T-cell (primary cell): ENCODE measurements at regions not wholly inside any gene's neighbourhood (a gene's known extent, or its start where the extent isn't known, plus 50 kb on each side); places are given as distances from the start of the nearest gene placed in this dataset.

Experiments
- ATAC-seq, 4 experiments: fragments of 200-7000 bp in 3 of 4; fragments of 150-1000 bp in 1 of 4; cut with Tn5 transposase; replicated peaks in 1 of 4; 1 replicate in 3 of 4; 2 replicates in 1 of 4; pipeline ENCODE4 v1.10.0; 2021; ENCODE audit warnings: moderate library complexity in 3 of 4, mild to moderate bottlenecking in 2 of 4, moderate number of reproducible peaks in 1 of 4
- CTCF ChIA-PET, 2 donors: fragments of 300-600 bp; sonication (Branson Sonifier 250); formaldehyde crosslinking; loops; one replicate each; lab custom pipeline; 2022; ENCODE audit warnings: antibody characterized with exemption in 2 of 2; lab: Charles Lee
- POLR2A ChIA-PET, 2 donors: fragments of 300-600 bp; sonication (Branson Sonifier 250); formaldehyde crosslinking; loops; one replicate each; lab custom pipeline; 2022; ENCODE audit warnings: antibody characterized with exemption in 2 of 2; lab: Charles Lee
- DNase-seq, 35 experiments: peaks; one replicate each; pipeline versions ENCODE4 v3.0.0 to v3.0.0-alpha.2; 2013 to 2023
- H3K27ac ChIP-seq: one replicate; pipeline ENCODE4 v1.5.1; 2013; ENCODE audit warnings: low read length
- H3K27me3 ChIP-seq, 2 experiments: replicated peaks in 1 of 2; 1 replicate in 1 of 2; 2 replicates in 1 of 2; pipeline versions ENCODE4 v1.6.1 to v1.7.0; 2013; ENCODE audit warnings: low read length in 1 of 2, mixed read lengths in 1 of 2; ENCODE audit not compliant: control insufficient read depth in 2 of 2, insufficient read depth in 2 of 2; ENCODE audit errors: extremely low read depth in 1 of 2
- H3K36me3 ChIP-seq, 2 donors: 1 replicate in 1 of 2; 2 replicates in 1 of 2; pipeline versions ENCODE4 v1.6.1 to v1.7.0; 2013; ENCODE audit warnings: low read length in 1 of 2; ENCODE audit not compliant: control insufficient read depth in 2 of 2, insufficient read depth in 1 of 2; ENCODE audit errors: extremely low read depth in 1 of 2
- H3K4me1 ChIP-seq, 2 experiments: 1 replicate in 1 of 2; 2 replicates in 1 of 2; pipeline versions ENCODE4 v1.6.1 to v1.7.0; 2013; ENCODE audit warnings: low read length in 2 of 2, mixed read lengths in 1 of 2; ENCODE audit not compliant: insufficient read depth in 2 of 2, control insufficient read depth in 1 of 2; ENCODE audit errors: extremely low read depth in 1 of 2
- H3K4me3 ChIP-seq, 2 donors: 1 replicate in 1 of 2; 2 replicates in 1 of 2; pipeline versions ENCODE4 v1.5.1 to v1.7.0; 2013; ENCODE audit warnings: mild to moderate bottlenecking in 2 of 2, low read length in 1 of 2, moderate library complexity in 1 of 2; ENCODE audit not compliant: control insufficient read depth in 1 of 2; ENCODE audit errors: extremely low read depth in 1 of 2
- H3K9me3 ChIP-seq: 2 replicates; pipeline ENCODE4 v1.7.0; 2013
- H3K27ac Mint-ChIP-seq, 2 donors: one replicate each; pipeline ENCODE4 v1.8.0; 2020 to 2021; ENCODE audit warnings: mild to moderate bottlenecking in 2 of 2, mixed read lengths in 2 of 2
- H3K27me3 Mint-ChIP-seq, 2 donors: one replicate each; pipeline ENCODE4 v1.8.0; 2021 to 2022; ENCODE audit warnings: mixed read lengths in 2 of 2
- H3K36me3 Mint-ChIP-seq: one replicate; pipeline ENCODE4 v1.8.0; 2021; ENCODE audit warnings: mixed read lengths
- H3K4me1 Mint-ChIP-seq, 3 donors: one replicate each; pipeline ENCODE4 v1.8.0; 2020 to 2022; ENCODE audit warnings: mixed read lengths in 3 of 3, mild to moderate bottlenecking in 1 of 3
- H3K4me3 Mint-ChIP-seq, 3 donors: one replicate each; pipeline ENCODE4 v1.8.0; 2020 to 2022; ENCODE audit warnings: mild to moderate bottlenecking in 3 of 3, mixed read lengths in 3 of 3, moderate library complexity in 3 of 3
- H3K9me3 Mint-ChIP-seq, 3 donors: one replicate each; pipeline ENCODE4 v1.8.0; 2020 to 2022; ENCODE audit warnings: mixed read lengths in 3 of 3
- WGBS: methylation state at CpG from one replicate; pipeline ENCODE4 v1.1.5; 2013; ENCODE audit warnings: missing lambda C conversion rate; ENCODE audit not compliant: insufficient coverage; 5-methylcytosine and 5-hydroxymethylcytosine counted together

GRCh38 chr9:18235181-18235908 lies 238.6 kb upstream of the ADAMTSL1 start:
- DNase-seq (no peak), ATAC-seq (no peak)
- H3K27me3 ChIP-seq, result peaks cover 0 to 3% of the 10 kb centered on the region in 2 experiments
- Mint-ChIP-seq H3K4me1 (no peaks in the 10 kb centered on the region), H3K27ac (no peak overlapping the region), H3K27me3 (peaks cover 3 to 28% of the 10 kb centered on the region in 2 donors), H3K9me3 (peaks cover 0 to 7% (median 0%) of the 10 kb centered on the region in 3 donors), H3K36me3 (no peaks in the 10 kb centered on the region), H3K4me3 (no peak overlapping the region)
- ChIA-PET CTCF (interaction anchor here in 1 of 2 donors (1.0 kb wide), 1 partner anchor 20 kb away, joined by 3 read pairs; no protein-coding TSS in a partner anchor), POLR2A (no interaction called here)
- H3K27ac ChIP-seq, result no peak overlapping the region
- H3K36me3 ChIP-seq, result no peaks in the 10 kb centered on the region
- no peak overlapping the region for H3K4me3 ChIP-seq
- WGBS, result 57% methylated on average over 1 of the region's 6 CpGs
- H3K4me1 ChIP-seq, result no peaks in the 10 kb centered on the region
- H3K9me3 ChIP-seq, result no peaks in the 10 kb centered on the region

DNA sequence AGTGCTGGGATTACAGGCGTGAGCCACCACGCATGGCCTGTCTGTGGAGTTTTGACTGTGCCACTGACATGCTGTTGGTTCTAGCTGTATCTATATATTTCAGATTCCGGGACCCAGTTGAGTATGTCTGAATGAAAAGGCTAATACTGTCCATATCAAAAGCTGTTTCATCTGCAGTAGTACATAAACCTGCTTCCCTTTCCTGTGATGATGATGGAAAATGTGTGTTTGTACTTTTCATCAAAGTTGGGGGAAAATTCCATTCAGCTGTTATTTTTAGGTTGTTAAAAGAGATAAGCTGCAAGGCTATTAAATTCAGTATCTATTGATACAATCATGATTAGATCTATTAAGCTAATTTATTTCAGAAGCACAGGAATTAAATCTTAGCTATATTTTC lies 237.6 kb upstream of the ADAMTSL1 start:
- ATAC-seq (no peak), DNase-seq (no peak)
- Histone ChIP-seq H3K4me1 (no peaks in the 10 kb centered on the region), H3K9me3 (no peaks in the 10 kb centered on the region), H3K4me3 (no peak overlapping the region), H3K36me3 (no peaks in the 10 kb centered on the region), H3K27ac (no peak overlapping the region), H3K27me3 (peaks cover 0 to 3% of the 10 kb centered on the region in 2 experiments)
- no peak overlapping the region for H3K4me3 Mint-ChIP-seq
- POLR2A ChIA-PET, result no interaction called here
- CTCF ChIA-PET, result no interaction called here
- H3K9me3 Mint-ChIP-seq, result peaks cover 0 to 7% (median 0%) of the 10 kb centered on the region in 3 donors
- no peaks in the 10 kb centered on the region for H3K36me3 Mint-ChIP-seq
- no peak overlapping the region for H3K27ac Mint-ChIP-seq
- H3K4me1 Mint-ChIP-seq, result no peaks in the 10 kb centered on the region
- 80% methylated on average over 1 of the region's 3 CpGs for WGBS
- peaks cover 5 to 28% of the 10 kb centered on the region in 2 donors for H3K27me3 Mint-ChIP-seq

GRCh38 chr9:18237776-18238175 lies 236.2 kb upstream of the ADAMTSL1 start:
- Histone ChIP-seq H3K9me3 (no peaks in the 10 kb centered on the region), H3K27me3 (peaks cover 0 to 3% of the 10 kb centered on the region in 2 experiments), H3K4me1 (no peaks in the 10 kb centered on the region), H3K27ac (no peak overlapping the region), H3K36me3 (no peaks in the 10 kb centered on the region), H3K4me3 (no peak overlapping the region)
- Mint-ChIP-seq H3K4me1 (no peaks in the 10 kb centered on the region), H3K4me3 (no peak overlapping the region), H3K36me3 (no peaks in the 10 kb centered on the region), H3K9me3 (peaks cover 0 to 3% (median 0%) of the 10 kb centered on the region in 3 donors), H3K27ac (no peak overlapping the region), H3K27me3 (peaks cover 6 to 27% of the 10 kb centered on the region in 2 donors)
- WGBS, result no CpG with 5 or more reads among the region's 3 CpGs
- ATAC-seq (no peak), DNase-seq (no peak)
- POLR2A ChIA-PET, result no interaction called here
- CTCF ChIA-PET, result no interaction called here

DNA sequence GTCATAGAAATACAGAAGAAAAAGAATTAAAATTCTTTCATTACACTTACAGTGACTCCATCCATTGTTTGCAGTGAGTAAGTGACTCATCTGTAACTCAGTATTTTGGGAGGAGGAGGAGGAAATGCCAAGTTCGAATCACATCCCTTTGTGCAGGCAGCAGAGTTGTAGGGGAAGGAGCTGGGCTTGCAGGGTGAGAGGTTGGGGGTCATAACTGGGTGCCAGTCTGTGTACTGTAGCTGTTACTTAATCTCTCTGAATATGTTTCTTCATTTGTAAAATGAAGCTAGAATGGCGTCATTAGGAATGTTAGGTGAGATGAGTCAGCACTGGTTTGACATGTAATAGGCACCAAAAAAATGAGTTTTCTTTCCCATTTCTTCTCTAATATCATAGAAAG lies 235.7 kb upstream of the ADAMTSL1 start:
- WGBS, result 17% methylated on average over 1 of the region's 2 CpGs
- no peaks in the 10 kb centered on the region for H3K36me3 Mint-ChIP-seq
- H3K27ac Mint-ChIP-seq, result no peak overlapping the region
- no peak overlapping the region for H3K27ac ChIP-seq
- no peak overlapping the region for H3K4me3 ChIP-seq
- H3K27me3 Mint-ChIP-seq, result peaks cover 6 to 27% of the 10 kb centered on the region in 2 donors
- H3K4me1 ChIP-seq, result no peaks in the 10 kb centered on the region
- H3K4me3 Mint-ChIP-seq, result no peak overlapping the region
- peaks cover 0 to 3% of the 10 kb centered on the region in 2 experiments for H3K27me3 ChIP-seq
- no peaks in the 10 kb centered on the region for H3K4me1 Mint-ChIP-seq
- no peaks in the 10 kb centered on the region for H3K36me3 ChIP-seq
- H3K9me3 ChIP-seq, result no peaks in the 10 kb centered on the region
- peaks cover 0 to 5% (median 1%) of the 10 kb centered on the region in 3 donors for H3K9me3 Mint-ChIP-seq
- ATAC-seq (no peak), DNase-seq (no peak)
- ChIA-PET CTCF (no interaction called here), POLR2A (interaction anchor here in 1 of 2 donors (0.7 kb wide), 1 partner anchor 11 kb away, joined by 3 read pairs; no protein-coding TSS in a partner anchor)

GRCh38 chr9:18238752-18239447 lies 235.1 kb upstream of the ADAMTSL1 start:
- Histone ChIP-seq H3K36me3 (no peaks in the 10 kb centered on the region), H3K27me3 (peaks cover 0 to 3% of the 10 kb centered on the region in 2 experiments), H3K4me3 (no peak overlapping the region), H3K4me1 (no peaks in the 10 kb centered on the region), H3K27ac (no peak overlapping the region), H3K9me3 (no peaks in the 10 kb centered on the region)
- CTCF ChIA-PET, result no interaction called here
- no peaks in the 10 kb centered on the region for H3K36me3 Mint-ChIP-seq
- H3K4me3 Mint-ChIP-seq, result no peak overlapping the region
- DNase-seq, result no peak
- no peak for ATAC-seq
- POLR2A ChIA-PET, result interaction anchor here in 1 of 2 donors (0.7 kb wide), 2 partner anchors 11 to 157 kb away, joined by 3 read pairs; no protein-coding TSS in a partner anchor
- no CpG with 5 or more reads among the region's 1 CpG for WGBS
- no peaks in the 10 kb centered on the region for H3K4me1 Mint-ChIP-seq
- H3K9me3 Mint-ChIP-seq, result peaks cover 0 to 9% (median 6%) of the 10 kb centered on the region in 3 donors
- H3K27ac Mint-ChIP-seq, result no peak overlapping the region
- H3K27me3 Mint-ChIP-seq, result peaks cover 5 to 25% of the 10 kb centered on the region in 2 donors

DNA sequence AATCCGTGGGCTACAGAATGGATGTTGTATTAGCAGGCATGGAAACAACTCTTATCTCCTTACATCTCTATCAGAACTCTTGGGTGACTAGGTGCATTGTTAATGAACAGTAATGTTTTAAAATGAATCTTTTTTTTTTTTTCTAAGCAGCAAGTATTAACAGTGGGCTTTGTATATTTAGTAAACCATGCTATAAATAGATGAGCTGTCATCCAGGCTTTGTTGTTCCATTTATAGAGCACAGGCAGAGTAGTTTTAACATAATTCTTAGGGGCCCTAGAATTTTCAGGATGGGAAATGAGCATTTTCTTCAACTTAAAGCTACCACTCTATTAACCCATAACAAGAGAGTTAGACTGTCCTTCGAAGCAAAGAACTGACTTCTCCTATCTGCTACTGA lies 233.7 kb upstream of the ADAMTSL1 start:
- Histone ChIP-seq H3K4me1 (no peaks in the 10 kb centered on the region), H3K36me3 (no peaks in the 10 kb centered on the region), H3K27ac (no peak overlapping the region), H3K4me3 (no peak overlapping the region), H3K27me3 (peaks cover 0 to 3% of the 10 kb centered on the region in 2 experiments), H3K9me3 (no peaks in the 10 kb centered on the region)
- Mint-ChIP-seq H3K27me3 (peaks cover 3 to 29% of the 10 kb centered on the region in 2 donors), H3K4me1 (no peaks in the 10 kb centered on the region), H3K27ac (no peak overlapping the region), H3K36me3 (no peaks in the 10 kb centered on the region), H3K4me3 (no peak overlapping the region), H3K9me3 (peaks cover 0 to 11% (median 9%) of the 10 kb centered on the region in 3 donors)
- no peak for ATAC-seq
- ChIA-PET CTCF (interaction anchor here (0.7 to 0.9 kb wide), 3 partner anchors 13 to 186 kb away, joined by 3 to 4 read pairs (median 4); no protein-coding TSS in a partner anchor), POLR2A (no interaction called here)
- WGBS, result no CpG with 5 or more reads among the region's 2 CpGs
- no peak for DNase-seq
